ENCODE measurements at regions not wholly inside any gene's neighbourhood (a gene's known extent, or its start where the extent isn't known, plus 50 kb on each side); places are given as distances from the start of the nearest gene placed in this dataset.

DNA sequence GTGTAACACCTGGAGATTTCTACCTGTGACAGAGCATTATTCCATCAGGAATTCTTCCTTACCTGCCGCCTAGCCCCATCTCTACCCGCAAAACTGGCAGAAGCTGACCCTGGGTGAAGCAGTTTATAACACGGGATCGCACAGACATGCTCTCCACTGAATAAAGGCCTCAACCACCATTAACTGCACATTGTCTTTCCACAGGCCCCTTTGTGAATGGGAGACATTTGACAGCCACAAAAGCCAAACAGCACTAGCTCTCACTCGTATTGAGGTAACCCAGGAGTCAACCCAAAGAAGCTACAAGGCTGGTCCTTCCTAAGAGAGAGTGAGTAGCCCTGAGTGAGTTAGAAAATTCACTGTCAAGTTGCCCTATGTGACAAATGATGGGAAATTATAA lies 135.6 kb downstream of the RCN1 start:
- Histone ChIP-seq H3K23ac (ENCODE audit: low read depth, low read length) (no peak overlapping the region), H2BK120ac (ENCODE audit: low read depth, low read length) (no peak overlapping the region), H3K9ac (ENCODE audit: low read depth, low read length) (no peak overlapping the region), H2AK5ac (ENCODE audit: low read depth, low read length) (no peak overlapping the region), H3K18ac (ENCODE audit: low read depth, low read length) (no peak overlapping the region), H2AFZ (replicated peaks; ENCODE audit: low read length, poor library complexity) (no peak overlapping the region), H3K9me3 (ENCODE audit: control insufficient read depth, insufficient read depth, low read length) (no peaks in the 10 kb centered on the region), H3K4me3 (ENCODE audit: insufficient read depth, low read depth, low read length) (no peak overlapping the region), H3K79me1 (ENCODE audit: low read depth in 1 of 2, low read length in 2 of 2) (no peaks in the 10 kb centered on the region), H3K14ac (replicated peaks; ENCODE audit: low read depth, low read length) (no peak overlapping the region), H2BK15ac (ENCODE audit: low read depth, low read length) (no peak overlapping the region), H4K8ac (ENCODE audit: low read depth in 2 of 2, low read length in 2 of 2) (no peak overlapping the region), H3K36me3 (ENCODE audit: control insufficient read depth, insufficient read depth, low read length) (no peaks in the 10 kb centered on the region), H4K5ac (ENCODE audit: low read depth, low read length) (no peak overlapping the region), H3K56ac (ENCODE audit: extremely low read depth, insufficient read depth, low read length) (no peak overlapping the region), H2BK20ac (ENCODE audit: low read depth, low read length) (no peak overlapping the region), H3K9me1 (ENCODE audit: insufficient read depth, low read length) (no peaks in the 10 kb centered on the region), H3K4me1 (ENCODE audit: control insufficient read depth, insufficient read depth, low read length) (no peaks in the 10 kb centered on the region), H3K4me2 (ENCODE audit: low read depth, low read length) (no peak overlapping the region), H2AK9ac (replicated peaks; ENCODE audit: low read depth, low read length, poor library complexity) (no peak overlapping the region), H4K91ac (ENCODE audit: insufficient read depth, low read depth, low read length) (no peak overlapping the region), H4K20me1 (ENCODE audit: insufficient read depth, low read length) (no peaks in the 10 kb centered on the region), H3K27me3 (ENCODE audit: control insufficient read depth, insufficient read depth, low read length) (peaks cover 3% of the 10 kb centered on the region; the same call in 1 of the 2 replicates), H2BK5ac (ENCODE audit: low read depth, low read length, poor library complexity, severe bottlenecking) (no peak overlapping the region), H3K27ac (ENCODE audit: insufficient read depth, low read length) (no peak overlapping the region), H3K4ac (ENCODE audit: low read depth, low read length) (no peak overlapping the region)
- no peak for TF ChIP-seq RCOR1 (IDR thresholded peaks at IDR 0.05; ENCODE audit: insufficient replicate concordance, low read length)
- no peak for TF ChIP-seq MAFK (IDR thresholded peaks at IDR 0.05; ENCODE audit: low read depth, low read length)
- no peak for TF ChIP-seq CHD1 (IDR thresholded peaks at IDR 0.05; ENCODE audit: low read depth, low read length)
- TF ChIP-seq MAZ (IDR thresholded peaks at IDR 0.05; ENCODE audit: borderline replicate concordance, low read depth, low read length), result no peak
- TF ChIP-seq MXI1 (IDR thresholded peaks at IDR 0.05; ENCODE audit: borderline replicate concordance, low read depth, low read length), result no peak
- TF ChIP-seq, protein P1, sequence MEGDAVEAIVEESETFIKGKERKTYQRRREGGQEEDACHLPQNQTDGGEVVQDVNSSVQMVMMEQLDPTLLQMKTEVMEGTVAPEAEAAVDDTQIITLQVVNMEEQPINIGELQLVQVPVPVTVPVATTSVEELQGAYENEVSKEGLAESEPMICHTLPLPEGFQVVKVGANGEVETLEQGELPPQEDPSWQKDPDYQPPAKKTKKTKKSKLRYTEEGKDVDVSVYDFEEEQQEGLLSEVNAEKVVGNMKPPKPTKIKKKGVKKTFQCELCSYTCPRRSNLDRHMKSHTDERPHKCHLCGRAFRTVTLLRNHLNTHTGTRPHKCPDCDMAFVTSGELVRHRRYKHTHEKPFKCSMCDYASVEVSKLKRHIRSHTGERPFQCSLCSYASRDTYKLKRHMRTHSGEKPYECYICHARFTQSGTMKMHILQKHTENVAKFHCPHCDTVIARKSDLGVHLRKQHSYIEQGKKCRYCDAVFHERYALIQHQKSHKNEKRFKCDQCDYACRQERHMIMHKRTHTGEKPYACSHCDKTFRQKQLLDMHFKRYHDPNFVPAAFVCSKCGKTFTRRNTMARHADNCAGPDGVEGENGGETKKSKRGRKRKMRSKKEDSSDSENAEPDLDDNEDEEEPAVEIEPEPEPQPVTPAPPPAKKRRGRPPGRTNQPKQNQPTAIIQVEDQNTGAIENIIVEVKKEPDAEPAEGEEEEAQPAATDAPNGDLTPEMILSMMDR (conservative IDR thresholded peaks at IDR 0.05; ENCODE audit: low read depth, low read length), result no peak
- TF ChIP-seq BHLHE40 (IDR thresholded peaks at IDR 0.05; ENCODE audit: low read depth, low read length), result no peak
- no peak for TF ChIP-seq FOS (IDR thresholded peaks at IDR 0.05; ENCODE audit: low read depth, low read length)
- TF ChIP-seq RFX5 (IDR thresholded peaks at IDR 0.05; ENCODE audit: low read depth, low read length), result no peak
- TF ChIP-seq, protein P2, sequence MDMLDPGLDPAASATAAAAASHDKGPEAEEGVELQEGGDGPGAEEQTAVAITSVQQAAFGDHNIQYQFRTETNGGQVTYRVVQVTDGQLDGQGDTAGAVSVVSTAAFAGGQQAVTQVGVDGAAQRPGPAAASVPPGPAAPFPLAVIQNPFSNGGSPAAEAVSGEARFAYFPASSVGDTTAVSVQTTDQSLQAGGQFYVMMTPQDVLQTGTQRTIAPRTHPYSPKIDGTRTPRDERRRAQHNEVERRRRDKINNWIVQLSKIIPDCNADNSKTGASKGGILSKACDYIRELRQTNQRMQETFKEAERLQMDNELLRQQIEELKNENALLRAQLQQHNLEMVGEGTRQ (IDR thresholded peaks at IDR 0.05; ENCODE audit: low read depth, low read length), result no peak
- TF ChIP-seq RAD21 (IDR thresholded peaks at IDR 0.05; ENCODE audit: low read length), result no peak
- TF ChIP-seq POLR2A (IDR thresholded peaks at IDR 0.05; ENCODE audit: low read depth, low read length), result no peak
- no peak for TF ChIP-seq CEBPB (IDR thresholded peaks at IDR 0.05; ENCODE audit: low read depth, low read length)
- DNase-seq, result no peak
- ATAC-seq (ENCODE audit: low read depth), result no peak
- ChIA-PET CTCF (no interaction called here), POLR2A (ENCODE audit: unreplicated experiment) (no interaction called here)
- intact Hi-C loops (cut with micrococcal nuclease) (no loop called here), dilution Hi-C loops (cut with HindIII; ENCODE audit: low sequenced_read_pairs, unreplicated experiment) (no loop called here), in situ Hi-C loops (cut with MboI; ENCODE audit: low sequenced_read_pairs) (no loop called here)
- WGBS, 2 experiments (ENCODE audit: extremely low coverage in 2 of 2, insufficient read length in 1 of 2), result 61% methylated on average over 4 of the region's 5 CpGs; no CpG with 5 or more reads in 1 of the 2 experiments
- no TSS peak for BruUV-seq (replicated peaks)

Measured in IMR-90 (cell line).